Activated CD4-positive, alpha-beta T cell treated with anti-CD3 and anti-CD28 coated beads, Interleukin-2, amount 50 U/mL, for 16 hours (primary cell): ENCODE measurements at regions not wholly inside any gene's neighbourhood (a gene's known extent, or its start where the extent isn't known, plus 50 kb on each side); places are given as distances from the start of the nearest gene placed in this dataset.
A peak's percentile ranks its signal among the peaks of the same experiment; 100 is the strongest.
"Not testable (repeated sequence)": the region's sequence is repeated elsewhere in the genome, so short reads cannot be mapped to it uniquely, and the experiment has no call there.

Experiments used
- DNase-seq: peaks from one replicate; pipeline ENCODE4 v3.0.0-alpha.2; 2020

GRCh38 chr16:21517263-21517662, 82.1 kb upstream of the METTL9 start:
- DNase-seq: not testable (repeated sequence)

- peak; percentile 94 for DNase-seq
These were observed 79.8 kb upstream of the METTL9 start for GRCh38 chr16:21519361-21520133.

GRCh38 chr16:21520134-21521047, 79.0 kb upstream of the METTL9 start:
- DNase-seq: peak; percentile 98

- DNase-seq: not testable (repeated sequence)
These were observed 78.4 kb upstream of the METTL9 start for GRCh38 chr16:21521048-21521389.

- DNase-seq: not testable (repeated sequence)
These were observed 77.8 kb upstream of the METTL9 start for GRCh38 chr16:21521390-21522143.

- not testable (repeated sequence) for DNase-seq
These were observed 76.5 kb upstream of the METTL9 start for GRCh38 chr16:21522846-21523245.

- no peak for DNase-seq
These were observed 75.8 kb upstream of the METTL9 start for GRCh38 chr16:21523411-21524067.

GRCh38 chr16:21524068-21524751, 75.2 kb upstream of the METTL9 start:
- no peak for DNase-seq

GRCh38 chr16:21524752-21525028, 74.7 kb upstream of the METTL9 start:
- not testable (repeated sequence) for DNase-seq

- DNase-seq: not testable (repeated sequence)
These were observed 74.1 kb upstream of the METTL9 start for GRCh38 chr16:21525029-21525895.

GRCh38 chr16:21525956-21526922, 73.1 kb upstream of the METTL9 start:
- not testable (repeated sequence) for DNase-seq

- no peak for DNase-seq
These were observed 72.2 kb upstream of the METTL9 start for GRCh38 chr16:21526923-21527807.

GRCh38 chr16:21529060-21529658, 70.2 kb upstream of the METTL9 start:
- not testable (repeated sequence) for DNase-seq

- not testable (repeated sequence) for DNase-seq
These were observed 68.5 kb upstream of the METTL9 start for GRCh38 chr16:21530729-21531383.

- DNase-seq: not testable (repeated sequence)
These were observed 66.4 kb upstream of the METTL9 start for GRCh38 chr16:21532996-21533395.

- DNase-seq: not testable (repeated sequence)
These were observed 65.9 kb upstream of the METTL9 start for GRCh38 chr16:21533474-21533873.

GRCh38 chr16:21534561-21534960, 64.8 kb upstream of the METTL9 start:
- not testable (repeated sequence) for DNase-seq

- not testable (repeated sequence) for DNase-seq
These were observed 64.2 kb upstream of the METTL9 start for GRCh38 chr16:21535201-21535600.
